ENCODE measurements at regions not wholly inside any gene's neighbourhood (a gene's known extent, or its start where the extent isn't known, plus 50 kb on each side); places are given as distances from the start of the nearest gene placed in this dataset.

- no peak for DNase-seq (ENCODE audit: low spot score)
Measured at GRCh38 chr4:159500861-159501260, 398.0 kb downstream of the RAPGEF2 start.

GRCh38 chr4:159503236-159504008 lies 400.5 kb downstream of the RAPGEF2 start:
- no peak for DNase-seq (ENCODE audit: low spot score)

GRCh38 chr4:159504684-159505083 lies 401.8 kb downstream of the RAPGEF2 start:
- DNase-seq (ENCODE audit: low spot score) = no peak

- no peak for DNase-seq (ENCODE audit: low spot score)
Measured at GRCh38 chr4:159505266-159505975, 402.5 kb downstream of the RAPGEF2 start.

GRCh38 chr4:159506801-159507517 lies 404.1 kb downstream of the RAPGEF2 start:
- DNase-seq (ENCODE audit: low spot score) = no peak

- DNase-seq (ENCODE audit: low spot score) = no peak
Measured at GRCh38 chr4:159508917-159509500, 406.1 kb downstream of the RAPGEF2 start.

GRCh38 chr4:159512348-159512747 lies 409.5 kb downstream of the RAPGEF2 start:
- no peak for DNase-seq (ENCODE audit: low spot score)

- DNase-seq (ENCODE audit: low spot score) = no peak
Measured at GRCh38 chr4:159515314-159516025, 412.6 kb downstream of the RAPGEF2 start.

- DNase-seq (ENCODE audit: low spot score) = no peak
Measured at GRCh38 chr4:159516556-159517140, 413.8 kb downstream of the RAPGEF2 start.

- no peak for DNase-seq (ENCODE audit: low spot score)
Measured at GRCh38 chr4:159520074-159520473, 417.2 kb downstream of the RAPGEF2 start.

- DNase-seq (ENCODE audit: low spot score) = no peak
Measured at GRCh38 chr4:159526172-159526571, 423.3 kb downstream of the RAPGEF2 start.

- DNase-seq (ENCODE audit: low spot score) = no peak
Measured at GRCh38 chr4:159534655-159535054, 431.8 kb downstream of the RAPGEF2 start.

- no peak for DNase-seq (ENCODE audit: low spot score)
Measured at GRCh38 chr4:159538556-159538955, 435.7 kb downstream of the RAPGEF2 start.

- DNase-seq (ENCODE audit: low spot score) = no peak
Measured at GRCh38 chr4:159540038-159540437, 437.2 kb downstream of the RAPGEF2 start.

- DNase-seq (ENCODE audit: low spot score) = no peak
Measured at GRCh38 chr4:159540501-159540900, 437.6 kb downstream of the RAPGEF2 start.

- DNase-seq (ENCODE audit: low spot score) = no peak
Measured at GRCh38 chr4:159541143-159541542, 438.3 kb downstream of the RAPGEF2 start.

- DNase-seq (ENCODE audit: low spot score) = no peak
Measured at GRCh38 chr4:159542296-159542695, 439.4 kb downstream of the RAPGEF2 start.

GRCh38 chr4:159543831-159544230 lies 441.0 kb downstream of the RAPGEF2 start:
- DNase-seq (ENCODE audit: low spot score) = no peak

- DNase-seq (ENCODE audit: low spot score) = no peak
Measured at GRCh38 chr4:159545556-159545955, 442.7 kb downstream of the RAPGEF2 start.

- DNase-seq (ENCODE audit: low spot score) = no peak
Measured at GRCh38 chr4:159547645-159548308, 444.9 kb downstream of the RAPGEF2 start.

GRCh38 chr4:159549098-159549518 lies 446.2 kb downstream of the RAPGEF2 start:
- no peak for DNase-seq (ENCODE audit: low spot score)

Data from putamen (tissue), 1 donor.